ENCODE measurements at regions not wholly inside any gene's neighbourhood (a gene's known extent, or its start where the extent isn't known, plus 50 kb on each side); places are given as distances from the start of the nearest gene placed in this dataset.

DNA sequence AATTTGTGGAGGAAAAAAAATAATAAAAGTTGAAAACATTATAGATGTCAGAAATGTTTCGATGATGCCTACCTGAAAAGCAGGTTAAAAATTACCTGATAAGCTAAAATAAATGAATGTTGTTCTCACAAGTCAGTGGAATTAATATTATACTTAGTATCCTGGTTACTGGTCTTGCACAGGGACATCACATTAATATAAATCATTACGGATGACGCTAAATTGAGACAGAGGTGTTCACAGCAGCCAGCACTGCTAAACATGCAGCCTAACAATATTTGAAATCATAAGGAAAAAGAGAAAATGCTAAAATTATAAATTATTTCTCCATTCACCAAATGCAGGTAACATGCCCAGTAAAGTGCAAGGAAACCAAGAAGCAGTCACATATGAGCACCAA is 1130.0 kb downstream of the STPG2 start:
- TF ChIP-seq EZH2phosphoT487 (IDR thresholded peaks at IDR 0.05; ENCODE audit: borderline replicate concordance, low read length) (no peak), CTCF (IDR thresholded peaks at IDR 0.05; ENCODE audit: low read depth, low read length, poor library complexity, severe bottlenecking) (no peak)
- no peaks in the 10 kb centered on the region for H4K20me1 ChIP-seq (ENCODE audit: control insufficient read depth, insufficient read depth, low read depth, low read length)
- H3K4me1 ChIP-seq (ENCODE audit: control insufficient read depth, low read length) = no peaks in the 10 kb centered on the region
- H3K36me3 ChIP-seq (ENCODE audit: control insufficient read depth, low read length) = no peaks in the 10 kb centered on the region
- no peak overlapping the region for H3K27ac ChIP-seq (ENCODE audit: low read depth, low read length)
- H3K79me2 ChIP-seq (ENCODE audit: control insufficient read depth, low read length) = no peaks in the 10 kb centered on the region
- H3K9me3 ChIP-seq (ENCODE audit: control insufficient read depth, insufficient read depth, low read length) = no peaks in the 10 kb centered on the region
- no peaks in the 10 kb centered on the region for H3K9me2 ChIP-seq (replicated peaks; ENCODE audit: control insufficient read depth, low read length)
- H3F3A ChIP-seq (ENCODE audit: control insufficient read depth, insufficient read depth) = no peaks in the 10 kb centered on the region
- no peak overlapping the region for H3K4me2 ChIP-seq (ENCODE audit: low read length)
- no peak overlapping the region for H3K4me3 ChIP-seq (ENCODE audit: low read length)
- H3K27me3 ChIP-seq (ENCODE audit: control insufficient read depth, low read length) = no peaks in the 10 kb centered on the region

- no peak overlapping the region for H3K27ac ChIP-seq (ENCODE audit: low read depth, low read length)
- H3K4me3 ChIP-seq (ENCODE audit: low read length) = no peak overlapping the region
- no peaks in the 10 kb centered on the region for H3F3A ChIP-seq (ENCODE audit: control insufficient read depth, insufficient read depth)
- no peaks in the 10 kb centered on the region for H3K36me3 ChIP-seq (ENCODE audit: control insufficient read depth, low read length)
- H3K27me3 ChIP-seq (ENCODE audit: control insufficient read depth, low read length) = no peaks in the 10 kb centered on the region
- no peaks in the 10 kb centered on the region for H3K9me3 ChIP-seq (ENCODE audit: control insufficient read depth, insufficient read depth, low read length)
- H4K20me1 ChIP-seq (ENCODE audit: control insufficient read depth, insufficient read depth, low read depth, low read length) = no peaks in the 10 kb centered on the region
- no peaks in the 10 kb centered on the region for H3K79me2 ChIP-seq (ENCODE audit: control insufficient read depth, low read length)
- H3K9me2 ChIP-seq (replicated peaks; ENCODE audit: control insufficient read depth, low read length) = no peaks in the 10 kb centered on the region
- TF ChIP-seq CTCF (IDR thresholded peaks at IDR 0.05; ENCODE audit: low read depth, low read length, poor library complexity, severe bottlenecking) (no peak), EZH2phosphoT487 (IDR thresholded peaks at IDR 0.05; ENCODE audit: borderline replicate concordance, low read length) (no peak)
- no peak overlapping the region for H3K4me2 ChIP-seq (ENCODE audit: low read length)
- H3K4me1 ChIP-seq (ENCODE audit: control insufficient read depth, low read length) = no peaks in the 10 kb centered on the region
Observed at GRCh38 chr4:97013711-97014110, 1129.6 kb downstream of the STPG2 start.

DNA sequence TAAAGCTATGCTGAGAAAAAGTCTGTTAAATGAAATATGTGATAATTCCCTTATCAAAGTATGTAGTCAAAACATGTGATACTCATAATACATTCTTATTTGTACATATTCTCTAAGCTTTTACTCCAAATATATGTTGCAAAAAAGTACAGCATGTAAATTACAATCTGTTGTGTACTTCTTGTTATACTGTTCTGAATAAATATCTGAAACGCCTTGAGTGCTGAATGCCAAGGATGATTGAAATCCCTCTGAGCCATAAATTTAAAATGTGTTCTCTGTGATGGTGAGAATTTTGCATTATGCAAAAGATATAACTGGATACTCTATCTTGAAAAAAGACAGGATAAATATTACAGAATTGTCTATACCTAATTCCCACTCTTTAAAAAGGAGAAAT is 1128.0 kb downstream of the STPG2 start:
- Histone ChIP-seq H4K20me1 (ENCODE audit: control insufficient read depth, insufficient read depth, low read depth, low read length) (no peaks in the 10 kb centered on the region), H3K9me2 (replicated peaks; ENCODE audit: control insufficient read depth, low read length) (no peaks in the 10 kb centered on the region), H3K4me1 (ENCODE audit: control insufficient read depth, low read length) (no peaks in the 10 kb centered on the region), H3K27me3 (ENCODE audit: control insufficient read depth, low read length) (no peaks in the 10 kb centered on the region), H3K27ac (ENCODE audit: low read depth, low read length) (no peak overlapping the region), H3K4me3 (ENCODE audit: low read length) (no peak overlapping the region), H3K9me3 (ENCODE audit: control insufficient read depth, insufficient read depth, low read length) (no peaks in the 10 kb centered on the region), H3K36me3 (ENCODE audit: control insufficient read depth, low read length) (no peaks in the 10 kb centered on the region), H3K79me2 (ENCODE audit: control insufficient read depth, low read length) (no peaks in the 10 kb centered on the region), H3K4me2 (ENCODE audit: low read length) (no peak overlapping the region), H3F3A (ENCODE audit: control insufficient read depth, insufficient read depth) (no peaks in the 10 kb centered on the region)
- no peak for TF ChIP-seq EZH2phosphoT487 (IDR thresholded peaks at IDR 0.05; ENCODE audit: borderline replicate concordance, low read length)
- TF ChIP-seq CTCF (IDR thresholded peaks at IDR 0.05; ENCODE audit: low read depth, low read length, poor library complexity, severe bottlenecking) = no peak

All from DOHH2 (cell line).